ENCODE measurements at regions not wholly inside any gene's neighbourhood (a gene's known extent, or its start where the extent isn't known, plus 50 kb on each side); places are given as distances from the start of the nearest gene placed in this dataset.

DNA sequence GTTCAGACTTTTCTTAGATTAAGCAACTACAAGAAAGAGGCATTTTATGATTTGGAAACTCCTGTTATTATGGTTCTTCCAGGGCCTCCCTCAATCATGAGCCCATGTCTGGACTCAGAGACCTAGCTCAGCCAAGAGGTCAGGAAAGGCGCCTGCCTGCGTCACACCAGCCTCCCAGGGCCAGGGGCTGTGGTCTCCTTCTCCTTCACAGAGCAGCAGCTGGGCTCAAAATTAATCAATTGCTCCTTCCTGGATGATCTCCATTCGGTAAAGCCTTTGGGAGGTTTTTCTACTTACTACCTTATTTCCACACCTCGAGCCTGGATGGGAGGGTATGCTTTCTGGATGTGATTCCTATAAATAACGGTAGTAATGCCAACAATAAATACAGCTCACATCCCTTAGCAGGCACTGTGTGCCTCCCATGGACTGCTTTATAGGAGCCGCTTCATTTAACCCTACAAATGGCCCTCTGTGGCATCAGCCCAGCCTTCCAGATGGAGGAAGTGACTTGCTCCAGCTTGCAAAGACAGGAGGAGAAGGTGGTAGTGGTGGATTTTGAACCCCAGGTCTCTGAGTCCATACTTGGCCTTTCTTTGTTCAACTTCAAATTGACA is 1445.6 kb downstream of the TBC1D22A start:
- no peak overlapping the region for H3K27ac ChIP-seq
- TF ChIP-seq CTCF (conservative IDR thresholded peaks at IDR 0.05), result no peak

DNA sequence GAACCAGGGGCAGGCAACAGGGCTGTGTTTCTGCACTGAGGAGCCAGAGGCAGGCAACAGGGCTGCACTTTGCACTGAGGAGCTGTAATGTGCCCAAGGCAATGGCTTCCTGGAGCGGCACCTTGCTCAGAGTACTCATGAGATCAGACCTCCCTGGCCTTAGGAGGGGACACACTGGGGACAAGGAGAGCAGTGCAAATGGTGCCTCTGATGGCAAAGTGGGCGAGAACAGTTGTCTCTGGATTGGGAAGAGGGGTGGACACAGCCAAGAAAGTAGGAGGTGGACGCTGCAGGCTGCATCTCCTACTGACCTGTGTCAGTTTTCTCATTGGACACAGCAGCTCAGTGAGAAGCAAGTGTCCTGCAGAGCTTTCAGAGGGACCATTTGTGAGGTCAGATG is 1443.3 kb downstream of the TBC1D22A start:
- H3K27ac ChIP-seq, result no peak overlapping the region
- no peak for TF ChIP-seq CTCF (conservative IDR thresholded peaks at IDR 0.05)

GRCh38 chr22:48205161-48205560 is 1442.7 kb downstream of the TBC1D22A start:
- no peak overlapping the region for H3K27ac ChIP-seq
- TF ChIP-seq CTCF (conservative IDR thresholded peaks at IDR 0.05), result no peak

DNA sequence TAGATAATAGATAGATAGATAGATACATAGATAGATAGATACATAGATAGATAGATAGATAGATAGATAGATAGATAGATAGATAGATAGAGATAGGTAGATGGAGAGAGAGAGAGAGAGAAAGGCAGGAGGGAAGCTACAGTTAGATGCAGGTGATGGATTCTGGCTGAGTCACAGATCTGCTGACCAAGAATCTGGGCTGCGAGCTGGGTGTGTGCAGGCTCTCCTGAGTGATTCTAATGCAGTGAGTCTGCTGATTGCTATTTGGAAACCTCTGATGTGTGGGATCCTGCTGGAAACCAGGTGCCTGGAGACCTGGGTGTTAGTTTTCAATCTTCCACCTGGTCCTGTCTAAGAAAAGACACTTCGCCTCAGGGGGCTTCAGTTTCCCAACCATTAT is 1441.8 kb downstream of the TBC1D22A start:
- no peak for TF ChIP-seq CTCF (conservative IDR thresholded peaks at IDR 0.05)
- no peak overlapping the region for H3K27ac ChIP-seq

DNA sequence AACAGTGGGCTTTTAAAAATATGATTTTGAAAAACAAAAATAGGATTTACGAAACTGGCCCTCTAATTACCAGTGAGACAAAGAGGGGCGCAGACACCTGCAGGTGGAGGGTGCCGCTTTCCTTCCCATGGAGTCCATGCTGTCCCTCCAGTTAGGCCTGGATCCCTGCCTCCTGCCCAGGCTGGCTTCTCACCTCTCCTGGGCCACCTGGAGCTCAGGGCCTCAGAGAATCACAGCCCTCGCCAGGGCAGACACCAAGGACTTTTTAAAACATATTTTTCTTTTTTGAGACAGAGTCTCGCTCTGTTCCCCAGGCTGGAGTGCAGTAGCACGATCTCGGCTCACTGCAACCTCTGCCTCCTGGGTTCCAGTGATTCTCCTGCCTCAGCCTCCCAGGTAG is 1437.2 kb downstream of the TBC1D22A start:
- TF ChIP-seq CTCF (conservative IDR thresholded peaks at IDR 0.05), result no peak
- no peak overlapping the region for H3K27ac ChIP-seq

DNA sequence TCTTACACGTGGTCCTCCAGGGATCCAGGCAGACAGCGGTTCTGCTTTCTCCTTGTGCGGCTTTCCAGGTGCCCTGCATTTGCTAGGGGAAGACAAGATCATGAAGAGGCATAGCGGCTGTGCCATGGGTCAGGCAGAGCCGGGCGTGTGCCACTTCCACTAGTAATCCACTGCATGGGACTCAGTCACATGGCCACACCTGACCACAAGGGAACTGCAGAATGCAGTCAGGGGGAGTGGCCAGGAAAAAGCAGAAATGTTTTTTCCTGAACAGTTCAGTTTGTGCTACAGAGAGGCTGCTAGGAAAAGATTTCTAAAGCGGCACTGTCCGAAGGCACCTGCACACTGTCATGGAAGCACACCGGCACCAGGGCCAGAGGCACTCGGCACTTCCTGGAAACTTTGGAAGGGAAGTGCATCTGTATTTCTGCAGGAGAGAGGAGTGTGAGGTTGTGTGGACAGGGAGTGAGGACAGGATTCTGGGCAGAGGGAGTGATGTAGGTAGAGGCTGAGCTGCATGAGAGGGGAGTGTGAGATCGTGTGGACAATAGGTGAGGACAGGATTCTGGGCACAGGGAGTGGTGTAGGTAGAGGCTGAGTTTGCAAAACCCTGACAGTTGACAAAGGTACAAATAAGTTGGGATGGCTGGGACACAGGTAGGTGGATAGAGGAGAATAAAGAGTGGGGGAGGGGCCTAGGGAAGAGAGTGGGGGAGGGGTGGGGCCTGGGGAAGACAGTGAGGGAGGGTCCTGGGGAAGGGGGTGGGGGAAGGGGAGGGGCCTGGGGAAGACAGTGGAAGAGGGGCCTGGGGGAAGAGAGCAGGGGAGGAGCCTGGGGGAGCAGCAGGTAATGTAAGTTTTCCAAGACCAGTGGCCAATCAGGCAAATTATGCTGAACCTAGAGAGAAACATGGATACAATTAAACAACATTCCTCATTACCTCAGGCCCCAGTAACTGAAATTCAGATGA is 1436.3 kb downstream of the TBC1D22A start:
- no peak for TF ChIP-seq CTCF (conservative IDR thresholded peaks at IDR 0.05)
- no peak overlapping the region for H3K27ac ChIP-seq

GRCh38 chr22:48197189-48197690 is 1434.8 kb downstream of the TBC1D22A start:
- H3K27ac ChIP-seq, result no peak overlapping the region
- no peak for TF ChIP-seq CTCF (conservative IDR thresholded peaks at IDR 0.05)

Measured in VCaP (cell line).